Spleen (tissue), 11 donors: ENCODE measurements at regions not wholly inside any gene's neighbourhood (a gene's known extent, or its start where the extent isn't known, plus 50 kb on each side); places are given as distances from the start of the nearest gene placed in this dataset.

Source experiments
- DNase-seq: peaks from one replicate; pipeline ENCODE4 v3.0.0-alpha.2; 2020
- H3K27ac ChIP-seq, 8 donors: fragments of 200-600 bp; sonication (generic) in 7 of 8; 1 replicate in 4 of 8; 2 replicates in 4 of 8; pipeline versions ENCODE4 v1.5.0 to v1.8.0; 2016 to 2021; ENCODE audit warnings: inconsistent platforms in 4 of 8, mild to moderate bottlenecking in 4 of 8, moderate library complexity in 1 of 8
- H3K27me3 ChIP-seq, 7 donors: fragments of 200-600 bp; sonication (generic) in 6 of 7; replicated peaks in 1 of 7; 1 replicate in 4 of 7; 2 replicates in 3 of 7; pipeline versions ENCODE4 v1.5.0 to v1.8.0; 2016 to 2021; ENCODE audit warnings: inconsistent platforms in 3 of 7, mild to moderate bottlenecking in 1 of 7
- H3K36me3 ChIP-seq, 6 donors: fragments of 200-600 bp; sonication (generic) in 5 of 6; 1 replicate in 4 of 6; 2 replicates in 2 of 6; pipeline versions ENCODE4 v1.5.0 to v1.8.0; 2016 to 2021; ENCODE audit warnings: inconsistent platforms in 2 of 6
- H3K4me1 ChIP-seq, 6 donors: fragments of 200-600 bp; sonication (generic) in 5 of 6; 1 replicate in 3 of 6; 2 replicates in 3 of 6; pipeline versions ENCODE4 v1.5.0 to v1.8.0; 2016 to 2021; ENCODE audit warnings: inconsistent platforms in 3 of 6
- H3K4me3 ChIP-seq, 8 donors: fragments of 200-600 bp; sonication (generic) in 7 of 8; 1 replicate in 4 of 8; 2 replicates in 4 of 8; pipeline versions ENCODE4 v1.5.0 to v1.8.0; 2016 to 2021; ENCODE audit warnings: inconsistent platforms in 4 of 8, mild to moderate bottlenecking in 4 of 8, moderate library complexity in 2 of 8
- H3K9me3 ChIP-seq, 8 donors: fragments of 200-600 bp; sonication (generic) in 7 of 8; 1 replicate in 4 of 8; 2 replicates in 4 of 8; pipeline versions ENCODE4 v1.5.0 to v1.8.0; 2016 to 2021; ENCODE audit warnings: inconsistent platforms in 4 of 8
- POLR2A ChIP-seq, 3 donors: fragments of 450-650 bp; IDR thresholded peaks; one replicate each; pipeline ENCODE4 v1.5.1; 2017; ENCODE audit warnings: antibody characterized with exemption in 3 of 3, mild to moderate bottlenecking in 1 of 3
- POLR2AphosphoS5 ChIP-seq, 3 donors: sonication (generic); formaldehyde crosslinking; IDR thresholded peaks; one replicate each; pipeline ENCODE4 v1.5.1; 2017; ENCODE audit warnings: antibody characterized with exemption in 3 of 3
- WGBS, 5 donors: extraction: QIAGEN DNeasy Blood & Tissue Kit in 3 of 5; methylation state at CpG; one replicate each; pipeline versions ENCODE4 v1.1.5 to v1.1.7; 2013 to 2018; 5-methylcytosine and 5-hydroxymethylcytosine counted together
- intact Hi-C: fragments of 100-400 bp; cut with DNase I; formaldehyde crosslinking; loops from one replicate; pipeline ENCODE4 v1.15.0; 2023; ENCODE audit warnings: low total_unique reads
- TF ChIP-seq, protein P1 (sequence below), 11 experiments: fragments of 200-600 bp in 7 of 11; fragments of 450-650 bp in 4 of 11; sonication (generic) in 4 of 11; IDR thresholded peaks in 8 of 11; conservative IDR thresholded peaks in 3 of 11; 1 replicate in 7 of 11; 2 replicates in 4 of 11; pipeline versions ENCODE4 v1.4.0 to v1.8.0; 2016 to 2021; ENCODE audit warnings: antibody characterized with exemption in 11 of 11, inconsistent platforms in 4 of 11, mild to moderate bottlenecking in 1 of 11
- donor health status: healthy with polysubstance abuse.
- donor health status: DM: no; HTN: no; CAD: no; lungs with moderate emphysema.
- donor health status: DM: no; HTN: no; CAD: no.
- donor health status: Bipolar disorder and iron deficiency.
- donor health status: healthy.
- donor health status: DM: no; HTN: no; CAD: no.
- donor health status: DM: yes; HTN: yes; CAD: no.

GRCh38 chr13:104983601-104984000, 1551.9 kb downstream of the EFNB2 start:
- TF ChIP-seq, protein P1, sequence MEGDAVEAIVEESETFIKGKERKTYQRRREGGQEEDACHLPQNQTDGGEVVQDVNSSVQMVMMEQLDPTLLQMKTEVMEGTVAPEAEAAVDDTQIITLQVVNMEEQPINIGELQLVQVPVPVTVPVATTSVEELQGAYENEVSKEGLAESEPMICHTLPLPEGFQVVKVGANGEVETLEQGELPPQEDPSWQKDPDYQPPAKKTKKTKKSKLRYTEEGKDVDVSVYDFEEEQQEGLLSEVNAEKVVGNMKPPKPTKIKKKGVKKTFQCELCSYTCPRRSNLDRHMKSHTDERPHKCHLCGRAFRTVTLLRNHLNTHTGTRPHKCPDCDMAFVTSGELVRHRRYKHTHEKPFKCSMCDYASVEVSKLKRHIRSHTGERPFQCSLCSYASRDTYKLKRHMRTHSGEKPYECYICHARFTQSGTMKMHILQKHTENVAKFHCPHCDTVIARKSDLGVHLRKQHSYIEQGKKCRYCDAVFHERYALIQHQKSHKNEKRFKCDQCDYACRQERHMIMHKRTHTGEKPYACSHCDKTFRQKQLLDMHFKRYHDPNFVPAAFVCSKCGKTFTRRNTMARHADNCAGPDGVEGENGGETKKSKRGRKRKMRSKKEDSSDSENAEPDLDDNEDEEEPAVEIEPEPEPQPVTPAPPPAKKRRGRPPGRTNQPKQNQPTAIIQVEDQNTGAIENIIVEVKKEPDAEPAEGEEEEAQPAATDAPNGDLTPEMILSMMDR (IDR thresholded peaks at IDR 0.05 in 8 of 11, conservative IDR thresholded peaks at IDR 0.05 in 3 of 11) = no peak
- TF ChIP-seq POLR2A (IDR thresholded peaks at IDR 0.05) (no peak), POLR2AphosphoS5 (IDR thresholded peaks at IDR 0.05) (no peak)
- Histone ChIP-seq H3K9me3 (no peaks in the 10 kb centered on the region), H3K27ac (no peak overlapping the region), H3K36me3 (no peaks in the 10 kb centered on the region), H3K27me3 (no peaks in the 10 kb centered on the region), H3K4me1 (peaks cover 0 to 16% (median 8%) of the 10 kb centered on the region in 6 donors), H3K4me3 (no peak overlapping the region)
- no peak for DNase-seq
- intact Hi-C loops = no loop called here
- WGBS, 5 donors = 91 to 100% (median 95%) methylated on average over 1 of the region's 1 CpG

- intact Hi-C loops = no loop called here
- TF ChIP-seq POLR2A (IDR thresholded peaks at IDR 0.05) = no peak
- TF ChIP-seq, protein P1 (IDR thresholded peaks at IDR 0.05 in 8 of 11, conservative IDR thresholded peaks at IDR 0.05 in 3 of 11) = no peak
- TF ChIP-seq POLR2AphosphoS5 (IDR thresholded peaks at IDR 0.05) = no peak
- no peak for DNase-seq
- WGBS, 5 donors = 46 to 49% (median 47%) methylated on average over 2 of the region's 2 CpGs
- H3K4me3 ChIP-seq = no peak overlapping the region
- no peaks in the 10 kb centered on the region for H3K36me3 ChIP-seq
- H3K27me3 ChIP-seq = no peaks in the 10 kb centered on the region
- H3K4me1 ChIP-seq = peaks cover 0 to 16% (median 8%) of the 10 kb centered on the region in 6 donors
- H3K9me3 ChIP-seq = no peaks in the 10 kb centered on the region
- no peak overlapping the region for H3K27ac ChIP-seq
These were observed 1554.9 kb downstream of the EFNB2 start for GRCh38 chr13:104980586-104980985.

- Histone ChIP-seq H3K4me3 (no peak overlapping the region), H3K4me1 (peaks cover 0 to 7% (median 5%) of the 10 kb centered on the region in 6 donors), H3K27me3 (no peaks in the 10 kb centered on the region), H3K36me3 (no peaks in the 10 kb centered on the region), H3K9me3 (no peaks in the 10 kb centered on the region), H3K27ac (no peak overlapping the region)
- TF ChIP-seq, protein P1 (IDR thresholded peaks at IDR 0.05 in 8 of 11, conservative IDR thresholded peaks at IDR 0.05 in 3 of 11) = no peak
- TF ChIP-seq POLR2A (IDR thresholded peaks at IDR 0.05) (no peak), POLR2AphosphoS5 (IDR thresholded peaks at IDR 0.05) (no peak)
- intact Hi-C loops = no loop called here
- 72 to 85% (median 84%) methylated on average over 4 of the region's 4 CpGs for WGBS, 5 donors
- DNase-seq = no peak
These were observed 1556.0 kb downstream of the EFNB2 start for GRCh38 chr13:104979281-104980030.

GRCh38 chr13:104976986-104977385, 1558.5 kb downstream of the EFNB2 start:
- Histone ChIP-seq H3K4me3 (no peak overlapping the region), H3K4me1 (no peaks in the 10 kb centered on the region), H3K9me3 (no peaks in the 10 kb centered on the region), H3K36me3 (no peaks in the 10 kb centered on the region), H3K27me3 (no peaks in the 10 kb centered on the region), H3K27ac (no peak overlapping the region)
- WGBS, 5 donors = 45 to 62% (median 50%) methylated on average over 2 of the region's 2 CpGs
- TF ChIP-seq POLR2A (IDR thresholded peaks at IDR 0.05) = no peak
- TF ChIP-seq POLR2AphosphoS5 (IDR thresholded peaks at IDR 0.05) = no peak
- TF ChIP-seq, protein P1 (IDR thresholded peaks at IDR 0.05 in 8 of 11, conservative IDR thresholded peaks at IDR 0.05 in 3 of 11) = no peak
- no peak for DNase-seq
- intact Hi-C loops = no loop called here
